DMS79 (cell line): ENCODE measurements at regions not wholly inside any gene's neighbourhood (a gene's known extent, or its start where the extent isn't known, plus 50 kb on each side); places are given as distances from the start of the nearest gene placed in this dataset.

ENCODE experiments used
- DNase-seq: peaks from one replicate; lab custom pipeline; 2025; lab: John Stamatoyannopoulos, UW

- no peak for DNase-seq
Observed at GRCh38 chr4:31272331-31273061, 552.3 kb downstream of the PCDH7 start.

GRCh38 chr4:31275906-31276305 is 555.7 kb downstream of the PCDH7 start:
- DNase-seq: no peak

GRCh38 chr4:31283679-31284078 is 563.5 kb downstream of the PCDH7 start:
- DNase-seq: no peak

- DNase-seq: no peak
Observed at GRCh38 chr4:31290836-31291235, 570.7 kb downstream of the PCDH7 start.

- no peak for DNase-seq
Observed at GRCh38 chr4:31291238-31291637, 571.1 kb downstream of the PCDH7 start.

GRCh38 chr4:31294655-31295480 is 574.7 kb downstream of the PCDH7 start:
- no peak for DNase-seq

GRCh38 chr4:31298737-31299136 is 578.6 kb downstream of the PCDH7 start:
- no peak for DNase-seq

GRCh38 chr4:31307029-31307428 is 586.9 kb downstream of the PCDH7 start:
- DNase-seq: no peak

GRCh38 chr4:31324814-31325213 is 604.6 kb downstream of the PCDH7 start:
- DNase-seq: no peak

GRCh38 chr4:31325300-31325699 is 605.1 kb downstream of the PCDH7 start:
- no peak for DNase-seq

GRCh38 chr4:31327031-31327430 is 606.9 kb downstream of the PCDH7 start:
- no peak for DNase-seq

GRCh38 chr4:31328932-31329331 is 608.8 kb downstream of the PCDH7 start:
- no peak for DNase-seq

- no peak for DNase-seq
Observed at GRCh38 chr4:31334086-31334910, 614.1 kb downstream of the PCDH7 start.

- no peak for DNase-seq
Observed at GRCh38 chr4:31338000-31338399, 617.8 kb downstream of the PCDH7 start.

- DNase-seq: no peak
Observed at GRCh38 chr4:31341601-31342359, 621.6 kb downstream of the PCDH7 start.

- DNase-seq: no peak
Observed at GRCh38 chr4:31343061-31343460, 622.9 kb downstream of the PCDH7 start.

GRCh38 chr4:31349907-31350306 is 629.7 kb downstream of the PCDH7 start:
- DNase-seq: no peak

GRCh38 chr4:31351695-31352094 is 631.5 kb downstream of the PCDH7 start:
- no peak for DNase-seq

- DNase-seq: no peak
Observed at GRCh38 chr4:31356839-31357238, 636.7 kb downstream of the PCDH7 start.

- no peak for DNase-seq
Observed at GRCh38 chr4:31360786-31361185, 640.6 kb downstream of the PCDH7 start.

GRCh38 chr4:31362756-31363155 is 642.6 kb downstream of the PCDH7 start:
- DNase-seq: no peak
